HT-29 (cell line): ENCODE measurements at regions not wholly inside any gene's neighbourhood (a gene's known extent, or its start where the extent isn't known, plus 50 kb on each side); places are given as distances from the start of the nearest gene placed in this dataset.
"Not testable (repeated sequence)": the region's sequence is repeated elsewhere in the genome, so short reads cannot be mapped to it uniquely, and the experiment has no call there.

ENCODE experiments used
- DNase-seq: peaks from one replicate; pipeline ENCODE4 v3.0.0-alpha.2; 2015; ENCODE audit warnings: low spot score

- not testable (repeated sequence) for DNase-seq
Measured at GRCh38 chr16:72729552-72729951, 318.4 kb downstream of the ZFHX3 start.

GRCh38 chr16:72728516-72728915 lies 319.4 kb downstream of the ZFHX3 start:
- no peak for DNase-seq

- no peak for DNase-seq
Measured at GRCh38 chr16:72727565-72727964, 320.4 kb downstream of the ZFHX3 start.

GRCh38 chr16:72725643-72726042 lies 322.3 kb downstream of the ZFHX3 start:
- DNase-seq: no peak

- DNase-seq: no peak
Measured at GRCh38 chr16:72723781-72724180, 324.1 kb downstream of the ZFHX3 start.

GRCh38 chr16:72722552-72722951 lies 325.4 kb downstream of the ZFHX3 start:
- no peak for DNase-seq

- DNase-seq: no peak
Measured at GRCh38 chr16:72721981-72722380, 325.9 kb downstream of the ZFHX3 start.

GRCh38 chr16:72715267-72715666 lies 332.7 kb downstream of the ZFHX3 start:
- no peak for DNase-seq

GRCh38 chr16:72711823-72712222 lies 336.1 kb downstream of the ZFHX3 start:
- peak; percentile 3 for DNase-seq

GRCh38 chr16:72705801-72706200 lies 342.1 kb downstream of the ZFHX3 start:
- DNase-seq: no peak

- DNase-seq: no peak
Measured at GRCh38 chr16:72704746-72705372, 343.1 kb downstream of the ZFHX3 start.

GRCh38 chr16:72689851-72690250 lies 358.1 kb downstream of the ZFHX3 start:
- no peak for DNase-seq

- no peak for DNase-seq
Measured at GRCh38 chr16:72680732-72681131, 367.2 kb downstream of the ZFHX3 start.

GRCh38 chr16:72679856-72680255 lies 368.1 kb downstream of the ZFHX3 start:
- no peak for DNase-seq

- DNase-seq: no peak
Measured at GRCh38 chr16:72677662-72678447, 370.1 kb downstream of the ZFHX3 start.

- DNase-seq: no peak
Measured at GRCh38 chr16:72673118-72673517, 374.8 kb downstream of the ZFHX3 start.

GRCh38 chr16:72666267-72666666 lies 381.7 kb downstream of the ZFHX3 start:
- DNase-seq: no peak

- DNase-seq: no peak
Measured at GRCh38 chr16:72665701-72666100, 382.2 kb downstream of the ZFHX3 start.

- DNase-seq: peak; percentile 96
Measured at GRCh38 chr16:72664509-72665408, 383.2 kb downstream of the ZFHX3 start.

GRCh38 chr16:72664056-72664508 lies 383.8 kb downstream of the ZFHX3 start:
- DNase-seq: no peak

GRCh38 chr16:72658888-72659717 lies 388.8 kb downstream of the ZFHX3 start:
- no peak for DNase-seq
